Sigmoid colon (tissue), 6 donors: ENCODE measurements at regions not wholly inside any gene's neighbourhood (a gene's known extent, or its start where the extent isn't known, plus 50 kb on each side); places are given as distances from the start of the nearest gene placed in this dataset.

Experiments used
- DNase-seq: peaks from one replicate; pipeline ENCODE4 v3.0.0-alpha.2; 2019
- H3K27ac ChIP-seq, 4 donors: fragments of 200-600 bp; sonication (generic); one replicate each; pipeline ENCODE4 v1.5.1; 2016 to 2019; ENCODE audit warnings: mild to moderate bottlenecking in 1 of 4
- H3K27me3 ChIP-seq, 3 donors: fragments of 200-600 bp; sonication (generic); one replicate each; pipeline ENCODE4 v1.5.1; 2019; ENCODE audit warnings: mild to moderate bottlenecking in 1 of 3
- H3K36me3 ChIP-seq, 4 donors: fragments of 200-600 bp; sonication (generic); one replicate each; pipeline ENCODE4 v1.5.1; 2016 to 2019
- H3K4me1 ChIP-seq, 4 donors: fragments of 200-600 bp; sonication (generic); one replicate each; pipeline ENCODE4 v1.5.1; 2017 to 2019
- H3K4me3 ChIP-seq, 4 donors: fragments of 200-600 bp; sonication (generic); one replicate each; pipeline ENCODE4 v1.5.1; 2017 to 2019; ENCODE audit warnings: mild to moderate bottlenecking in 2 of 4, moderate library complexity in 1 of 4
- H3K9me3 ChIP-seq, 4 donors: fragments of 200-600 bp in 3 of 4; sonication (generic) in 3 of 4; one replicate each; pipeline versions ENCODE4 v1.5.1 to v1.6.1; 2013 to 2019
- CTCF ChIP-seq, 4 experiments: fragments of 450-650 bp in 3 of 4; fragments of 200-600 bp in 1 of 4; IDR thresholded peaks; one replicate each; pipeline ENCODE4 v1.5.1; 2016 to 2019; ENCODE audit warnings: antibody characterized with exemption in 4 of 4, mild to moderate bottlenecking in 3 of 4, moderate library complexity in 2 of 4
- EP300 ChIP-seq, 4 donors: sonication (generic); formaldehyde crosslinking; IDR thresholded peaks; one replicate each; pipeline ENCODE4 v1.6.1; 2017; ENCODE audit warnings: antibody characterized with exemption in 4 of 4
- POLR2A ChIP-seq, 2 donors: fragments of 450-650 bp; IDR thresholded peaks; one replicate each; pipeline ENCODE4 v1.6.1; 2016; ENCODE audit warnings: antibody characterized with exemption in 2 of 2, mild to moderate bottlenecking in 2 of 2, moderate library complexity in 2 of 2
- POLR2AphosphoS5 ChIP-seq, 4 donors: sonication (generic); formaldehyde crosslinking; IDR thresholded peaks; one replicate each; pipeline ENCODE4 v1.6.1; 2017; ENCODE audit warnings: antibody characterized with exemption in 4 of 4
- WGBS, 2 donors: extraction: QIAGEN DNeasy Blood & Tissue Kit; methylation state at CpG; one replicate each; pipeline ENCODE4 v1.1.7; 2013; 5-methylcytosine and 5-hydroxymethylcytosine counted together
- intact Hi-C: fragments of 100-400 bp; cut with DNase I; formaldehyde crosslinking; loops from one replicate; pipeline ENCODE4 v1.15.1; 2023
- donor health status: healthy with polysubstance abuse.
- donor health status: healthy.

DNA sequence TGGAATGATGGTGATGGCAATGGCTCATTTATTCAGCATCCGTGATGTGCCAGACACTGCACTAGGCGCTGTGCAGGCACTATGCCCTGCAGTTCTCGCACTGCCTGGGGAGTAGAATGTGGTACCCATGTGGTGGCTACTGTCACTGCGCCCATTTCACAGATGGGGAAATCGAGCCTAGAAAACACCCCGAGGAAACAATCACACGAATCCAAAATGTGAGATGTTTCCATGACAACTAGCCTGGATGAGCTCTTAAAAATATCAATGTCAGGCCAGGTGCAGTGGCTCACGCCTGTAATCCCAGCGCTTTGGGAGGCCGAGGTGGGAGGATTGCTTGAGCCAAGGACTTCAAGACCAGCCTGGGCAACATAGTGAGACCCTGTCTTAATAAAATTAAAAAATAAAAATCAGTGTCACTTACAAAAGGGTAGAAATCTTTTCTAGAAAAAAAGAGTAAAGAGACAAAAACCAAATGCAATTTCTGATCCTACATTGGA lies 57.9 kb upstream of the TNRC6A start:
- Histone ChIP-seq H3K27ac (peak overlapping the region in 2 of 4 donors; percentile 77 to 88), H3K36me3 (no peaks in the 10 kb centered on the region), H3K9me3 (no peaks in the 10 kb centered on the region), H3K4me1 (peaks cover 0 to 35% (median 34%) of the 10 kb centered on the region in 4 donors), H3K4me3 (peak overlapping the region in 1 of 4 donors; percentile 24), H3K27me3 (no peaks in the 10 kb centered on the region)
- WGBS, 2 donors: 79 to 89% methylated on average over 10 of the region's 10 CpGs
- DNase-seq: no peak
- intact Hi-C loops: no loop called here
- no peak for TF ChIP-seq POLR2A (IDR thresholded peaks at IDR 0.05)
- no peak for TF ChIP-seq EP300 (IDR thresholded peaks at IDR 0.05)
- TF ChIP-seq CTCF (IDR thresholded peaks at IDR 0.05): no peak
- no peak for TF ChIP-seq POLR2AphosphoS5 (IDR thresholded peaks at IDR 0.05)

DNA sequence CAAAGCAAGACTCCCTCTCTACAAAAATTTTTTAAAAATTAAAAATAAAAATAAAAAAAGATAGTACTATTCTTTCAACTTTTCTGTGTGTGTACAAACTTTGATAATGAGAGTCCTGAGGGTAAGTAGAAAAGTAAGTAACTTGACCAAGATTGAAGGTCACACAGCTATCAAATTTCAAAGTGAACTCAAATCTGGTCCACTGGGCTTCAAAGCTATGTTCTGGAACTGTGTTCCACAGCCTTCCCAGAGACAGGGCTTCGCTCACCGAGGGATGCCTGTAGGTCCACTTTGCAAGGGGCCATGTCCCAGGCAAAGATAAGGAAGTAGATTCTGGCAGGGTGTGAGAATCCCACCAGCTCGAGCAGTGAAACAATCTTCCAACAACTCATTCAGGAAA lies 56.3 kb upstream of the TNRC6A start:
- intact Hi-C loops: no loop called here
- Histone ChIP-seq H3K4me3 (no peak overlapping the region), H3K27ac (no peak overlapping the region), H3K27me3 (no peaks in the 10 kb centered on the region), H3K4me1 (peaks cover 0 to 33% (median 32%) of the 10 kb centered on the region in 4 donors), H3K9me3 (no peaks in the 10 kb centered on the region), H3K36me3 (no peaks in the 10 kb centered on the region)
- WGBS, 2 donors: 77 to 88% methylated on average over 3 of the region's 3 CpGs
- DNase-seq: no peak
- TF ChIP-seq EP300 (IDR thresholded peaks at IDR 0.05): no peak
- no peak for TF ChIP-seq POLR2AphosphoS5 (IDR thresholded peaks at IDR 0.05)
- TF ChIP-seq CTCF (IDR thresholded peaks at IDR 0.05): no peak
- TF ChIP-seq POLR2A (IDR thresholded peaks at IDR 0.05): no peak

DNA sequence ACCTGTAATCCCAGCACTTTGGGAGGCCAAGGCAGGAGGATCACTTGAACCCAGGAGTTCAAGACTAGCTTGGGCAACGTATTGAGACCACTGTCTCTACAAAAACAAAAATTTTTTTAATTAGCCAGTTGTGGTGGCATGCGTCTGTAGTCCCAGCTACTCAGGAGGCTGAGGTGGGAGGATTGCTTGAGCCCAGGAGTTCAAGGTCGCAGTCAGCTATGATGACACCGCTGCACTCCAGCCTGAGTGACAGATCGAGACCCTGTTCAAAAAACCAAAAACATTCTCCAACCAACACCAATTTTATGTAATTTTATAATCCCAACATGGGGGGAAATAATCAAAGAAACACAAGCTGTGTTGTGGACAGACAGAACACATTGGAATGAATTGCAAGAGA lies 54.6 kb upstream of the TNRC6A start:
- no peaks in the 10 kb centered on the region for H3K36me3 ChIP-seq
- 85 to 90% methylated on average over 5 of the region's 5 CpGs for WGBS, 2 donors
- intact Hi-C loops: no loop called here

DNA sequence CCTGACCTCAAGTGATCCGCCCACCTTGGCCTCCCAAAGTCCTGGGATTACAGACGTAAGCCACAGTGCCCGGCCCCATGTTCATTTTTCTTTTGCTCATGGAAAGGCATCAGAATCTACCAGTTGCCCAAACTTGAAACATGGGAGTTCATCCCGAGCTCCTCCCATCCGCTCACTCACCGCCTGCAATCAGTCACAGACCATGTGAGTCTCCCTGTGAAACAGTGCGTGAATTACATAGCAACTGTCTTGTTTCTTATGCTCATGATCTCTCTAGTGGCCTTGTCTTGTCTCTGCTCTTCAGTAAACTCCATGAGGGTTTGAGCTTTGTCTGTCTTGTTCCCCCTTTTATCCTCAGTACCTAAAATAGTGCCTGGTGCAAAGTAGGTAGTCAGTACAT lies 52.1 kb upstream of the TNRC6A start:
- Histone ChIP-seq H3K9me3 (no peaks in the 10 kb centered on the region), H3K36me3 (no peaks in the 10 kb centered on the region), H3K4me1 (no peaks in the 10 kb centered on the region), H3K4me3 (no peak overlapping the region), H3K27me3 (no peaks in the 10 kb centered on the region), H3K27ac (no peak overlapping the region)
- intact Hi-C loops: no loop called here
- TF ChIP-seq POLR2AphosphoS5 (IDR thresholded peaks at IDR 0.05): no peak
- DNase-seq: no peak
- 94 to 95% methylated on average over 7 of the region's 7 CpGs for WGBS, 2 donors

More for the DNA sequence above, 54.6 kb upstream of the TNRC6A start:
- H3K4me3 ChIP-seq: no peak overlapping the region
- peaks cover 0 to 17% (median 16%) of the 10 kb centered on the region in 4 donors for H3K4me1 ChIP-seq
- no peaks in the 10 kb centered on the region for H3K27me3 ChIP-seq
- no peaks in the 10 kb centered on the region for H3K9me3 ChIP-seq
- no peak for TF ChIP-seq CTCF (IDR thresholded peaks at IDR 0.05)
- TF ChIP-seq EP300 (IDR thresholded peaks at IDR 0.05): no peak
- TF ChIP-seq POLR2AphosphoS5 (IDR thresholded peaks at IDR 0.05): no peak
- no peak for TF ChIP-seq POLR2A (IDR thresholded peaks at IDR 0.05)
- no peak for DNase-seq
- H3K27ac ChIP-seq: no peak overlapping the region
